ENCODE measurements at regions not wholly inside any gene's neighbourhood (a gene's known extent, or its start where the extent isn't known, plus 50 kb on each side); places are given as distances from the start of the nearest gene placed in this dataset.

- no peak for DNase-seq (ENCODE audit: low read depth)
- no peak for TF ChIP-seq CTCF (IDR thresholded peaks at IDR 0.05; ENCODE audit: low read depth, low read length, missing control alignments)
- no peak overlapping the region for H3K4me3 ChIP-seq (ENCODE audit: low read depth, low read length)
These were observed 89.1 kb upstream of the HS3ST3A1 start for GRCh38 chr17:13690806-13691205.

GRCh38 chr17:13694934-13695333 is 93.2 kb upstream of the HS3ST3A1 start:
- no peak overlapping the region for H3K4me3 ChIP-seq (ENCODE audit: low read depth, low read length)
- no peak for TF ChIP-seq CTCF (IDR thresholded peaks at IDR 0.05; ENCODE audit: low read depth, low read length, missing control alignments)
- DNase-seq (ENCODE audit: low read depth): no peak

GRCh38 chr17:13698832-13699231 is 97.1 kb upstream of the HS3ST3A1 start:
- DNase-seq (ENCODE audit: low read depth): no peak
- no peak for TF ChIP-seq CTCF (IDR thresholded peaks at IDR 0.05; ENCODE audit: low read depth, low read length, missing control alignments)
- no peak overlapping the region for H3K4me3 ChIP-seq (ENCODE audit: low read depth, low read length)

- TF ChIP-seq CTCF (IDR thresholded peaks at IDR 0.05; ENCODE audit: low read depth, low read length, missing control alignments): no peak
- no peak overlapping the region for H3K4me3 ChIP-seq (ENCODE audit: low read depth, low read length)
- no peak for DNase-seq (ENCODE audit: low read depth)
These were observed 97.5 kb upstream of the HS3ST3A1 start for GRCh38 chr17:13699261-13699660.

GRCh38 chr17:13702266-13702665 is 100.5 kb upstream of the HS3ST3A1 start:
- no peak for TF ChIP-seq CTCF (IDR thresholded peaks at IDR 0.05; ENCODE audit: low read depth, low read length, missing control alignments)
- H3K4me3 ChIP-seq (ENCODE audit: low read depth, low read length): no peak overlapping the region
- DNase-seq (ENCODE audit: low read depth): no peak

- no peak overlapping the region for H3K4me3 ChIP-seq (ENCODE audit: low read depth, low read length)
- DNase-seq (ENCODE audit: low read depth): no peak
- no peak for TF ChIP-seq CTCF (IDR thresholded peaks at IDR 0.05; ENCODE audit: low read depth, low read length, missing control alignments)
These were observed 102.6 kb upstream of the HS3ST3A1 start for GRCh38 chr17:13704333-13704732.

GRCh38 chr17:13705221-13705620 is 103.5 kb upstream of the HS3ST3A1 start:
- no peak overlapping the region for H3K4me3 ChIP-seq (ENCODE audit: low read depth, low read length)
- DNase-seq (ENCODE audit: low read depth): no peak
- no peak for TF ChIP-seq CTCF (IDR thresholded peaks at IDR 0.05; ENCODE audit: low read depth, low read length, missing control alignments)
